Neuronal stem cell (in vitro differentiated cells): ENCODE measurements at regions not wholly inside any gene's neighbourhood (a gene's known extent, or its start where the extent isn't known, plus 50 kb on each side); places are given as distances from the start of the nearest gene placed in this dataset.
"Not testable (repeated sequence)": the region's sequence is repeated elsewhere in the genome, so short reads cannot be mapped to it uniquely, and the experiment has no call there.

ENCODE experiments used
- DNase-seq: peaks from one replicate; pipeline ENCODE4 v3.0.0-alpha.2; 2013; ENCODE audit warnings: low spot score
- H2AFZ ChIP-seq: one replicate; pipeline ENCODE4 v1.6.1; 2013; ENCODE audit warnings: mild to moderate bottlenecking, low read length, inconsistent platforms
- H2AK5ac ChIP-seq: 2 replicates; pipeline ENCODE4 v1.6.1; 2013; ENCODE audit warnings: low read depth, mild to moderate bottlenecking, inconsistent platforms, low read length, moderate library complexity, mixed read lengths
- H2BK120ac ChIP-seq: 2 replicates; pipeline ENCODE4 v1.6.1; 2013; ENCODE audit warnings: low read depth, mild to moderate bottlenecking, inconsistent platforms, low read length, moderate library complexity, mixed read lengths
- H2BK12ac ChIP-seq: one replicate; pipeline ENCODE4 v1.6.1; 2013; ENCODE audit warnings: low read length, inconsistent platforms
- H2BK15ac ChIP-seq: 2 replicates; pipeline ENCODE4 v1.6.1; 2013; ENCODE audit warnings: mild to moderate bottlenecking, low read length, inconsistent platforms, mixed read lengths
- H2BK5ac ChIP-seq: one replicate; pipeline ENCODE4 v1.6.1; 2013; ENCODE audit warnings: inconsistent platforms, mild to moderate bottlenecking, low read length, moderate library complexity
- H3K14ac ChIP-seq: one replicate; pipeline ENCODE4 v1.6.1; 2013; ENCODE audit warnings: low read length, inconsistent platforms
- H3K18ac ChIP-seq: 2 replicates; pipeline ENCODE4 v1.6.1; 2013; ENCODE audit warnings: low read length, inconsistent platforms
- H3K23ac ChIP-seq: 2 replicates; pipeline ENCODE4 v1.6.1; 2013; ENCODE audit warnings: low read depth, mild to moderate bottlenecking, mixed read lengths, low read length, inconsistent platforms; ENCODE audit not compliant: poor library complexity
- H3K27ac ChIP-seq: replicated peaks from 3 replicates; pipeline ENCODE4 v1.5.1; 2013; ENCODE audit warnings: low read length, inconsistent platforms
- H3K27me3 ChIP-seq, 3 experiments: 2 replicates each; pipeline ENCODE4 v1.6.1; 2013; ENCODE audit warnings: low read length in 3 of 3, mild to moderate bottlenecking in 2 of 3, inconsistent platforms in 1 of 3, low read depth in 1 of 3, mixed read lengths in 1 of 3, moderate library complexity in 1 of 3; ENCODE audit not compliant: control insufficient read depth in 3 of 3, insufficient read depth in 3 of 3
- H3K36me3 ChIP-seq, 2 donors: replicated peaks in 1 of 2; 2 replicates each; pipeline ENCODE4 v1.6.1; 2013; ENCODE audit warnings: low read length in 2 of 2; ENCODE audit not compliant: control insufficient read depth in 2 of 2, insufficient read depth in 2 of 2
- H3K4ac ChIP-seq: 2 replicates; pipeline ENCODE4 v1.6.1; 2013; ENCODE audit warnings: inconsistent platforms, mild to moderate bottlenecking, low read length, moderate library complexity
- H3K4me1 ChIP-seq, 2 donors: 1 replicate in 1 of 2; 2 replicates in 1 of 2; pipeline ENCODE4 v1.6.1; 2013; ENCODE audit warnings: low read length in 2 of 2, low read depth in 1 of 2; ENCODE audit not compliant: control insufficient read depth in 2 of 2, insufficient read depth in 1 of 2
- H3K4me2 ChIP-seq: one replicate; pipeline ENCODE4 v1.6.1; 2013; ENCODE audit warnings: mild to moderate bottlenecking, low read length, inconsistent platforms; ENCODE audit not compliant: insufficient read depth, poor library complexity, severe bottlenecking
- H3K4me3 ChIP-seq, 2 donors: 2 replicates each; pipeline ENCODE4 v1.5.1; 2013; ENCODE audit warnings: low read length in 2 of 2, mild to moderate bottlenecking in 2 of 2, inconsistent platforms in 1 of 2, moderate library complexity in 1 of 2
- H3K79me1 ChIP-seq: one replicate; pipeline ENCODE4 v1.6.1; 2013; ENCODE audit warnings: low read depth, mild to moderate bottlenecking, inconsistent platforms, low read length, moderate library complexity
- H3K9ac ChIP-seq: one replicate; pipeline ENCODE4 v1.6.1; 2013; ENCODE audit warnings: mild to moderate bottlenecking, low read depth, low read length, inconsistent platforms; ENCODE audit not compliant: poor library complexity
- H3K9me3 ChIP-seq, 2 donors: replicated peaks in 1 of 2; 2 replicates each; pipeline versions ENCODE3 to v1.6.1; 2013; ENCODE audit warnings: low read length in 2 of 2, mild to moderate bottlenecking in 2 of 2, inconsistent platforms in 1 of 2, low read depth in 1 of 2, mixed read lengths in 1 of 2, moderate library complexity in 1 of 2; ENCODE audit not compliant: control insufficient read depth in 2 of 2, insufficient read depth in 1 of 2
- H4K8ac ChIP-seq: one replicate; pipeline ENCODE4 v1.6.1; 2013; ENCODE audit warnings: low read depth, mild to moderate bottlenecking, inconsistent platforms, low read length, moderate library complexity
- H4K91ac ChIP-seq: one replicate; pipeline ENCODE4 v1.6.1; 2013; ENCODE audit warnings: low read length, low read depth, mild to moderate bottlenecking, inconsistent platforms; ENCODE audit not compliant: poor library complexity
- WGBS, 2 donors: extraction: QIAGEN DNeasy Blood & Tissue Kit; methylation state at CpG; one replicate each; pipeline ENCODE4 v1.1.7; 2013; ENCODE audit warnings: missing lambda C conversion rate in 2 of 2, mixed read lengths in 1 of 2; ENCODE audit not compliant: insufficient read length in 2 of 2, insufficient replicate concordance in 1 of 2; ENCODE audit errors: extremely low coverage in 2 of 2; 5-methylcytosine and 5-hydroxymethylcytosine counted together

DNA sequence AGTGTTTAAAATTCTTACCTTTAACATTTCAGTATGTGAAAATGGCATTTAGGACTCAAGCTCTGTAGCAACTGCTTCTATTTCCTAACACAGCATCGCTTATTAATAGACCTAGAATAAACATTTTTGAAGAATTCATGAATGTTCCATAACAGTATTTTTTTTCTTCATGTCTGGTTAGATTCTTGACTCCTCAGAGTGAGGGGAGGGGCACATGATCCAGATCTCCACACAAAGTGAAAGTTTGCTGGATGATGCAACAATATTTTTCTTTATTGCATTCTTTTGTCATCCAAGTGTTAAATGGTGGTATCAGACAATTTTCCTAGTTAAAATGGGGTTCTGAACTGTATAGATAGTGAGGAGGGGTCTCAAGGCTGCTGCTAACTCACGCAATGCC is 130.8 kb upstream of the MAN2A1 start:
- Histone ChIP-seq H3K4ac (no peak overlapping the region), H3K4me2 (no peak overlapping the region), H3K36me3 (no peaks in the 10 kb centered on the region), H4K91ac (no peak overlapping the region), H3K9ac (no peak overlapping the region), H3K27ac (no peak overlapping the region), H3K23ac (no peak overlapping the region), H3K18ac (no peak overlapping the region), H3K4me1 (no peaks in the 10 kb centered on the region), H2BK120ac (no peak overlapping the region), H2AFZ (no peak overlapping the region), H3K14ac (no peak overlapping the region), H3K9me3 (no peaks in the 10 kb centered on the region), H3K79me1 (no peaks in the 10 kb centered on the region), H2BK12ac (no peak overlapping the region), H3K4me3 (no peak overlapping the region), H2BK15ac (no peak overlapping the region), H2BK5ac (no peak overlapping the region), H4K8ac (no peak overlapping the region), H2AK5ac (no peak overlapping the region), H3K27me3 (no peaks in the 10 kb centered on the region)
- no CpG with 5 or more reads among the region's 2 CpGs for WGBS, 2 donors
- DNase-seq, result no peak

DNA sequence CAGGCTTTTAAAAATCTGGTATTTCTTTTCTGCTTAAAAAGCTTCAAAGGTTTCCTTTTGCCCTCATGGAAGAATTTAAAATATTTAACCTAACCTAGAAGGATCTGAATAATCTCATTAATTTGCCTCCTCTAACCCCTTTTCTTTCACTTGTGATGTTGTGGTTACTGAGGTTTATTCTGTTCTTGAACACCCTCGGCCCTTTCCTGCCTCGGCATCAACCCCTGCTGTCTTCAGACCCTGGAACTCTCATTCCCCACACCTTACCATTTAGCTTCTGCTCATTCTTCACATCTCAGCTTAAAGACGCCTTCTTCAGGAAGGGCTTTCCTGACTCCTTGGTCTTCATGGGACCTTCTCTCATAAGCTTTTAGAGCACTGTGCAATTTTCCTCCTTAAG is 131.4 kb upstream of the MAN2A1 start:
- DNase-seq, result no peak
- Histone ChIP-seq H4K91ac (no peak overlapping the region), H2BK5ac (no peak overlapping the region), H4K8ac (no peak overlapping the region), H3K4me3 (no peak overlapping the region), H2AFZ (no peak overlapping the region), H3K18ac (no peak overlapping the region), H2BK12ac (no peak overlapping the region), H3K27ac (no peak overlapping the region), H3K36me3 (no peaks in the 10 kb centered on the region), H3K79me1 (no peaks in the 10 kb centered on the region), H3K4me2 (no peak overlapping the region), H3K9ac (no peak overlapping the region), H3K23ac (no peak overlapping the region), H3K9me3 (no peaks in the 10 kb centered on the region), H3K4ac (no peak overlapping the region), H2AK5ac (no peak overlapping the region), H3K14ac (no peak overlapping the region), H2BK120ac (no peak overlapping the region), H3K27me3 (no peaks in the 10 kb centered on the region), H3K4me1 (no peaks in the 10 kb centered on the region), H2BK15ac (no peak overlapping the region)
- WGBS, 2 donors, result no CpG with 5 or more reads among the region's 3 CpGs

DNA sequence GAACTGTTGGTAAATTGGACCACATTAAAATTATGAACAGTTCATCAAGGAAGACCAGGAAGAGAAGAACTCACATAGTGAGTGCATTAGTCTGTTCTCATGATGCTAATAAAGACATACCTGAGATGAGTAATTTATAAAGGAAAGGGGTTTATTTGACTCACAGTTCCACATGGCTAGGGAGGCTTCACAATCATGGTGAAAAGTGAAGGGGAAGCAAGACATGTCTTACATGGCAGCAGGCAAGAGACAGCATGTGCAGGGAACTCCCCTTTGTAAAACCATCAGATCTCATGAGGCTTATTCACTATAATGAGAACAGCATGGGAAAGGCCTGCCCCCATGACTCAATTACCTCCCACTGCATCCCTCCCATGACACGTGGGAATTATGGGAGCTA is 135.9 kb upstream of the MAN2A1 start:
- Histone ChIP-seq H3K4ac (no peak overlapping the region), H3K27me3 (no peaks in the 10 kb centered on the region), H3K27ac (no peak overlapping the region), H3K4me3 (no peak overlapping the region), H3K4me2 (no peak overlapping the region), H3K4me1 (no peaks in the 10 kb centered on the region), H2BK5ac (no peak overlapping the region), H2BK15ac (no peak overlapping the region), H3K9ac (no peak overlapping the region), H2AFZ (no peak overlapping the region), H3K18ac (no peak overlapping the region), H3K36me3 (no peaks in the 10 kb centered on the region), H4K8ac (no peak overlapping the region), H3K9me3 (peaks cover 0 to 1% of the 10 kb centered on the region in 2 donors), H2BK120ac (no peak overlapping the region), H3K23ac (no peak overlapping the region), H2BK12ac (no peak overlapping the region), H4K91ac (no peak overlapping the region), H3K79me1 (no peaks in the 10 kb centered on the region), H2AK5ac (no peak overlapping the region), H3K14ac (no peak overlapping the region)
- WGBS, 2 donors, result no CpG with 5 or more reads among the region's 1 CpG
- no peak for DNase-seq

GRCh38 chr5:109551234-109551633 is 138.5 kb upstream of the MAN2A1 start:
- not testable (repeated sequence) for H2BK15ac ChIP-seq, H3K4me3 ChIP-seq, H3K4ac ChIP-seq, DNase-seq, H2BK5ac ChIP-seq, H3K9ac ChIP-seq, H3K9me3 ChIP-seq, H3K79me1 ChIP-seq, H3K23ac ChIP-seq, H2BK120ac ChIP-seq, H3K36me3 ChIP-seq, H3K4me2 ChIP-seq, H2AFZ ChIP-seq, H3K14ac ChIP-seq, H2AK5ac ChIP-seq, H3K27me3 ChIP-seq, H3K27ac ChIP-seq, H2BK12ac ChIP-seq, H4K8ac ChIP-seq, H3K18ac ChIP-seq, H4K91ac ChIP-seq, H3K4me1 ChIP-seq
- no CpG with 5 or more reads among the region's 4 CpGs for WGBS, 2 donors
